ENCODE measurements at regions not wholly inside any gene's neighbourhood (a gene's known extent, or its start where the extent isn't known, plus 50 kb on each side); places are given as distances from the start of the nearest gene placed in this dataset.

GRCh38 chr2:137775529-137775928, 188.7 kb upstream of the HNMT start:
- 44 to 53% methylated on average over 3 of the region's 3 CpGs for WGBS, 2 donors

GRCh38 chr2:137776697-137777096, 187.6 kb upstream of the HNMT start:
- Histone ChIP-seq H3K9me3 (no peaks in the 10 kb centered on the region), H3K36me3 (no peaks in the 10 kb centered on the region), H3K4me1 (no peaks in the 10 kb centered on the region), H3K4me3 (no peak overlapping the region), H3K27ac (no peak overlapping the region), H3K27me3 (no peaks in the 10 kb centered on the region)
- ATAC-seq (ENCODE audit: low FRiP score in 2 of 2) (no peak), DNase-seq (no peak)
- TF ChIP-seq POLR2A (IDR thresholded peaks at IDR 0.05) (no peak), CTCF (IDR thresholded peaks at IDR 0.05) (no peak), POLR2AphosphoS5 (IDR thresholded peaks at IDR 0.05) (no peak), EP300 (IDR thresholded peaks at IDR 0.05) (no peak)
- WGBS, 2 donors, result 57 to 59% methylated on average over 3 of the region's 3 CpGs

More at GRCh38 chr2:137775529-137775928, 188.7 kb upstream of the HNMT start:
- no peak for DNase-seq
- Histone ChIP-seq H3K4me3 (no peak overlapping the region), H3K9me3 (no peaks in the 10 kb centered on the region), H3K36me3 (no peaks in the 10 kb centered on the region), H3K4me1 (no peaks in the 10 kb centered on the region), H3K27ac (no peak overlapping the region), H3K27me3 (no peaks in the 10 kb centered on the region)
- no peak for ATAC-seq (ENCODE audit: low FRiP score in 2 of 2)
- TF ChIP-seq POLR2A (IDR thresholded peaks at IDR 0.05), result no peak
- TF ChIP-seq POLR2AphosphoS5 (IDR thresholded peaks at IDR 0.05), result no peak
- TF ChIP-seq EP300 (IDR thresholded peaks at IDR 0.05), result no peak
- TF ChIP-seq CTCF (IDR thresholded peaks at IDR 0.05), result no peak

GRCh38 chr2:137797641-137798040, 166.6 kb upstream of the HNMT start:
- DNase-seq, result no peak
- no peaks in the 10 kb centered on the region for H3K36me3 ChIP-seq
- H3K27me3 ChIP-seq, result no peaks in the 10 kb centered on the region
- TF ChIP-seq POLR2A (IDR thresholded peaks at IDR 0.05), result no peak
- no peak for TF ChIP-seq POLR2AphosphoS5 (IDR thresholded peaks at IDR 0.05)
- no peak for TF ChIP-seq EP300 (IDR thresholded peaks at IDR 0.05)
- no peak for TF ChIP-seq CTCF (IDR thresholded peaks at IDR 0.05)
- no peak overlapping the region for H3K4me3 ChIP-seq
- ATAC-seq (ENCODE audit: low FRiP score in 2 of 2), result no peak
- no peaks in the 10 kb centered on the region for H3K9me3 ChIP-seq
- no peaks in the 10 kb centered on the region for H3K4me1 ChIP-seq
- H3K27ac ChIP-seq, result no peak overlapping the region

GRCh38 chr2:137799600-137799999, 164.7 kb upstream of the HNMT start:
- TF ChIP-seq EP300 (IDR thresholded peaks at IDR 0.05) (no peak), POLR2AphosphoS5 (IDR thresholded peaks at IDR 0.05) (no peak), CTCF (IDR thresholded peaks at IDR 0.05) (no peak), POLR2A (IDR thresholded peaks at IDR 0.05) (no peak)
- Histone ChIP-seq H3K36me3 (no peaks in the 10 kb centered on the region), H3K27me3 (no peaks in the 10 kb centered on the region), H3K27ac (no peak overlapping the region), H3K9me3 (no peaks in the 10 kb centered on the region), H3K4me1 (no peaks in the 10 kb centered on the region), H3K4me3 (no peak overlapping the region)
- WGBS, 2 donors, result 83 to 87% methylated on average over 5 of the region's 5 CpGs
- DNase-seq (no peak), ATAC-seq (ENCODE audit: low FRiP score in 2 of 2) (peak in 1 of 2 donors; percentile 12)

DNA sequence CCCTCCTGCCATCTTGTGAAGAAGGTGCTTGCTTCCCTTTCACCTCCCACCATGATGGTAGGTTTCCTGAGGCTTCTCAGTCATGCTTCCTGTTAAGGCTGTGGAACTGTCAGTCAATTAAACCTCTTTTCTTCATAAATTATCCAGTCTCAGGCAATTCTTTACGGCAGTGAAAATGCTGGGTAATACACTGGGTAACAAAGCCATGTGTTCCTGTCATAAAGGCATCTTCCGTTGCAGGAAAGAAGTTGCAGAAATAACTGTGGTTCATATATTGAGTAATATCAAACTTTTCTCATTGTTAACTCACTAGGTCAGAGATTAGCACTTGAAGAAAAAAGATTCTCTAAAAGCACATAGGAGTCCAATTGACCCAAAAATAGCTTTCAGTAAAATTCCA, 163.9 kb upstream of the HNMT start:
- Histone ChIP-seq H3K4me3 (no peak overlapping the region), H3K27ac (no peak overlapping the region), H3K4me1 (no peaks in the 10 kb centered on the region), H3K36me3 (no peaks in the 10 kb centered on the region), H3K9me3 (no peaks in the 10 kb centered on the region), H3K27me3 (no peaks in the 10 kb centered on the region)
- WGBS, 2 donors, result 70 to 78% methylated on average over 2 of the region's 2 CpGs
- ATAC-seq (ENCODE audit: low FRiP score in 2 of 2) (no peak), DNase-seq (no peak)
- TF ChIP-seq CTCF (IDR thresholded peaks at IDR 0.05) (no peak), POLR2A (IDR thresholded peaks at IDR 0.05) (no peak), POLR2AphosphoS5 (IDR thresholded peaks at IDR 0.05) (no peak), EP300 (IDR thresholded peaks at IDR 0.05) (no peak)
